Panc1 (cell line): ENCODE measurements at regions not wholly inside any gene's neighbourhood (a gene's known extent, or its start where the extent isn't known, plus 50 kb on each side); places are given as distances from the start of the nearest gene placed in this dataset.

Experiments used
- CTCF ChIP-seq: fragments of 450-650 bp; IDR thresholded peaks from 2 replicates; pipeline ENCODE4 v1.5.1; 2017; ENCODE audit warnings: mild to moderate bottlenecking
- POLR2AphosphoS5 ChIP-seq: IDR thresholded peaks from 2 replicates; pipeline ENCODE4 v1.6.1; 2012; ENCODE audit warnings: mild to moderate bottlenecking, low read depth, low read length, moderate library complexity
- REST ChIP-seq, 2 experiments: IDR thresholded peaks; 2 replicates each; pipeline ENCODE4 v1.6.1; 2011 to 2012; ENCODE audit warnings: low read depth in 2 of 2, control low read depth in 1 of 2, low read length in 1 of 2, mild to moderate bottlenecking in 1 of 2, moderate library complexity in 1 of 2; ENCODE audit not compliant: insufficient read depth in 1 of 2
- SIN3A ChIP-seq: IDR thresholded peaks from 2 replicates; pipeline ENCODE4 v1.6.1; 2012; ENCODE audit warnings: low read depth, mild to moderate bottlenecking, low read length, moderate library complexity, borderline replicate concordance; ENCODE audit not compliant: insufficient read depth
- TCF7L2 ChIP-seq: IDR thresholded peaks from 2 replicates; pipeline ENCODE4 v1.6.1; 2011; ENCODE audit warnings: mild to moderate bottlenecking, low read depth, low read length, inconsistent platforms

- no peak for TF ChIP-seq SIN3A
- no peak for TF ChIP-seq CTCF
- TF ChIP-seq POLR2AphosphoS5 = no peak
- no peak for TF ChIP-seq REST (IDR thresholded peaks at IDR 0.05; ENCODE audit: insufficient read depth in 1 of 2, low read depth in 2 of 2, low read length in 1 of 2)
- no peak for TF ChIP-seq TCF7L2
Observed at GRCh38 chr6:28656715-28657114, 131.0 kb downstream of the GPX5 start.
